HG02970 (cell line): ENCODE measurements at regions not wholly inside any gene's neighbourhood (a gene's known extent, or its start where the extent isn't known, plus 50 kb on each side); places are given as distances from the start of the nearest gene placed in this dataset.

ENCODE experiments used
- ATAC-seq: cut with Tn5 transposase; IDR thresholded peaks from one replicate; pipeline ENCODE4 v1.9.1; 2021; ENCODE audit warnings: mild to moderate bottlenecking, moderate library complexity, moderate number of reproducible peaks; ENCODE audit not compliant: unreplicated experiment, low FRiP score

- ATAC-seq = no peak
Measured at GRCh38 chr7:132733860-132734259, 157.6 kb upstream of the PLXNA4 start.

GRCh38 chr7:132732321-132732865 lies 156.1 kb upstream of the PLXNA4 start:
- no peak for ATAC-seq

- ATAC-seq = no peak
Measured at GRCh38 chr7:132730105-132730504, 153.8 kb upstream of the PLXNA4 start.

GRCh38 chr7:132723506-132724081 lies 147.3 kb upstream of the PLXNA4 start:
- no peak for ATAC-seq

GRCh38 chr7:132720835-132721234 lies 144.6 kb upstream of the PLXNA4 start:
- no peak for ATAC-seq

GRCh38 chr7:132713893-132714292 lies 137.6 kb upstream of the PLXNA4 start:
- no peak for ATAC-seq

GRCh38 chr7:132709971-132710567 lies 133.8 kb upstream of the PLXNA4 start:
- ATAC-seq = no peak

- ATAC-seq = no peak
Measured at GRCh38 chr7:132708470-132708869, 132.2 kb upstream of the PLXNA4 start.

GRCh38 chr7:132705146-132705545 lies 128.9 kb upstream of the PLXNA4 start:
- no peak for ATAC-seq

- no peak for ATAC-seq
Measured at GRCh38 chr7:132703742-132704141, 127.5 kb upstream of the PLXNA4 start.

GRCh38 chr7:132697003-132697402 lies 120.7 kb upstream of the PLXNA4 start:
- no peak for ATAC-seq

- no peak for ATAC-seq
Measured at GRCh38 chr7:132696332-132696731, 120.1 kb upstream of the PLXNA4 start.

GRCh38 chr7:132691201-132691600 lies 114.9 kb upstream of the PLXNA4 start:
- no peak for ATAC-seq

- no peak for ATAC-seq
Measured at GRCh38 chr7:132690174-132690573, 113.9 kb upstream of the PLXNA4 start.

GRCh38 chr7:132687981-132688383 lies 111.7 kb upstream of the PLXNA4 start:
- ATAC-seq = no peak

- no peak for ATAC-seq
Measured at GRCh38 chr7:132687016-132687415, 110.7 kb upstream of the PLXNA4 start.

- ATAC-seq = no peak
Measured at GRCh38 chr7:132685277-132685676, 109.0 kb upstream of the PLXNA4 start.

- ATAC-seq = no peak
Measured at GRCh38 chr7:132683896-132684690, 107.8 kb upstream of the PLXNA4 start.

- no peak for ATAC-seq
Measured at GRCh38 chr7:132681951-132682350, 105.7 kb upstream of the PLXNA4 start.

GRCh38 chr7:132680590-132680989 lies 104.3 kb upstream of the PLXNA4 start:
- no peak for ATAC-seq

- ATAC-seq = no peak
Measured at GRCh38 chr7:132678656-132679055, 102.4 kb upstream of the PLXNA4 start.
